CD4-positive, alpha-beta T cell treated with Interleukin-15 for 4 hours (primary cell): ENCODE measurements at regions not wholly inside any gene's neighbourhood (a gene's known extent, or its start where the extent isn't known, plus 50 kb on each side); places are given as distances from the start of the nearest gene placed in this dataset.
"Not testable (repeated sequence)": the region's sequence is repeated elsewhere in the genome, so short reads cannot be mapped to it uniquely, and the experiment has no call there.

ENCODE experiments used
- DNase-seq: peaks from one replicate; pipeline ENCODE4 v3.0.0-alpha.2; 2020; ENCODE audit warnings: low spot score

GRCh38 chr6:104676679-104677078, 183.0 kb downstream of the HACE1 start:
- not testable (repeated sequence) for DNase-seq

GRCh38 chr6:104675161-104675560, 184.6 kb downstream of the HACE1 start:
- not testable (repeated sequence) for DNase-seq

- not testable (repeated sequence) for DNase-seq
Measured at GRCh38 chr6:104673078-104673477, 186.6 kb downstream of the HACE1 start.

GRCh38 chr6:104671591-104671891, 188.2 kb downstream of the HACE1 start:
- not testable (repeated sequence) for DNase-seq

GRCh38 chr6:104670834-104671590, 188.7 kb downstream of the HACE1 start:
- peak; percentile 7 for DNase-seq

- no peak for DNase-seq
Measured at GRCh38 chr6:104669483-104669882, 190.2 kb downstream of the HACE1 start.

GRCh38 chr6:104656235-104656634, 203.5 kb downstream of the HACE1 start:
- no peak for DNase-seq

GRCh38 chr6:104653781-104654180, 205.9 kb downstream of the HACE1 start:
- no peak for DNase-seq

GRCh38 chr6:104648347-104648746, 211.4 kb downstream of the HACE1 start:
- no peak for DNase-seq

GRCh38 chr6:104644848-104645247, 214.9 kb downstream of the HACE1 start:
- no peak for DNase-seq

GRCh38 chr6:104642871-104643270, 216.8 kb downstream of the HACE1 start:
- DNase-seq, result no peak

GRCh38 chr6:104640761-104641160, 219.0 kb downstream of the HACE1 start:
- DNase-seq, result no peak

GRCh38 chr6:104640150-104640700, 219.5 kb downstream of the HACE1 start:
- DNase-seq, result no peak

- DNase-seq, result no peak
Measured at GRCh38 chr6:104639668-104640067, 220.1 kb downstream of the HACE1 start.

- DNase-seq, result no peak
Measured at GRCh38 chr6:104638841-104639290, 220.9 kb downstream of the HACE1 start.

GRCh38 chr6:104633125-104633524, 226.6 kb downstream of the HACE1 start:
- DNase-seq, result no peak

GRCh38 chr6:104632588-104632987, 227.1 kb downstream of the HACE1 start:
- DNase-seq, result no peak

- DNase-seq, result no peak
Measured at GRCh38 chr6:104630955-104631354, 228.8 kb downstream of the HACE1 start.

- DNase-seq, result no peak
Measured at GRCh38 chr6:104630522-104630921, 229.2 kb downstream of the HACE1 start.

- no peak for DNase-seq
Measured at GRCh38 chr6:104629826-104630225, 229.9 kb downstream of the HACE1 start.

- no peak for DNase-seq
Measured at GRCh38 chr6:104625536-104625935, 234.2 kb downstream of the HACE1 start.

GRCh38 chr6:104623052-104623690, 236.5 kb downstream of the HACE1 start:
- DNase-seq, result no peak

GRCh38 chr6:104621396-104621795, 238.3 kb downstream of the HACE1 start:
- no peak for DNase-seq
